ENCODE measurements at regions not wholly inside any gene's neighbourhood (a gene's known extent, or its start where the extent isn't known, plus 50 kb on each side); places are given as distances from the start of the nearest gene placed in this dataset.

GRCh38 chr4:1562771-1563170 is 121.3 kb downstream of the FAM53A start:
- Histone ChIP-seq H3K27ac (no peak overlapping the region), H3K4me1 (peaks cover 0 to 12% (median 7%) of the 10 kb centered on the region in 4 donors), H3K9me3 (no peaks in the 10 kb centered on the region), H3K36me3 (no peaks in the 10 kb centered on the region), H3K27me3 (peaks cover 0 to 98% (median 56%) of the 10 kb centered on the region in 3 donors), H3K4me3 (no peak overlapping the region)
- 60 to 88% (median 86%) methylated on average over 7 to 12 of the region's 12 CpGs for WGBS, 5 donors
- intact Hi-C loops (cut with DNase I; ENCODE audit: low total_unique reads), result no loop called here
- DNase-seq, result no peak
- TF ChIP-seq EP300 (IDR thresholded peaks at IDR 0.05), result no peak
- TF ChIP-seq POLR2AphosphoS5 (IDR thresholded peaks at IDR 0.05), result no peak
- TF ChIP-seq POLR2A (IDR thresholded peaks at IDR 0.05), result no peak
- no peak for TF ChIP-seq CTCF (IDR thresholded peaks at IDR 0.05)

- DNase-seq, result no peak
- TF ChIP-seq POLR2AphosphoS5 (IDR thresholded peaks at IDR 0.05) (no peak), CTCF (IDR thresholded peaks at IDR 0.05) (no peak), POLR2A (IDR thresholded peaks at IDR 0.05) (no peak), EP300 (IDR thresholded peaks at IDR 0.05) (no peak)
- intact Hi-C loops (cut with DNase I; ENCODE audit: low total_unique reads), result no loop called here
- WGBS, 5 donors, result 65 to 77% (median 75%) methylated on average over 13 to 19 of the region's 19 CpGs
- H3K9me3 ChIP-seq, result no peaks in the 10 kb centered on the region
- H3K36me3 ChIP-seq, result no peaks in the 10 kb centered on the region
- peaks cover 0 to 8% (median 4%) of the 10 kb centered on the region in 4 donors for H3K4me1 ChIP-seq
- H3K4me3 ChIP-seq, result no peak overlapping the region
- H3K27ac ChIP-seq, result no peak overlapping the region
- peaks cover 0 to 98% (median 56%) of the 10 kb centered on the region in 3 donors for H3K27me3 ChIP-seq
These were observed 121.7 kb downstream of the FAM53A start for GRCh38 chr4:1562371-1562770.

- Histone ChIP-seq H3K36me3 (no peaks in the 10 kb centered on the region), H3K4me1 (peaks cover 0 to 11% (median 5%) of the 10 kb centered on the region in 4 donors), H3K9me3 (no peaks in the 10 kb centered on the region), H3K27me3 (peaks cover 0 to 98% (median 61%) of the 10 kb centered on the region in 3 donors), H3K27ac (no peak overlapping the region), H3K4me3 (no peak overlapping the region)
- intact Hi-C loops (cut with DNase I; ENCODE audit: low total_unique reads), result no loop called here
- no peak for DNase-seq
- no peak for TF ChIP-seq POLR2AphosphoS5 (IDR thresholded peaks at IDR 0.05)
- TF ChIP-seq POLR2A (IDR thresholded peaks at IDR 0.05), result no peak
- TF ChIP-seq CTCF (IDR thresholded peaks at IDR 0.05), result no peak
- no peak for TF ChIP-seq EP300 (IDR thresholded peaks at IDR 0.05)
- WGBS, 5 donors, result 78 to 90% (median 86%) methylated on average over 21 to 26 of the region's 26 CpGs
These were observed 122.7 kb downstream of the FAM53A start for GRCh38 chr4:1561286-1561990.

GRCh38 chr4:1559896-1560650 is 124.0 kb downstream of the FAM53A start:
- intact Hi-C loops (cut with DNase I; ENCODE audit: low total_unique reads), result no loop called here

More at GRCh38 chr4:1559896-1560650, 124.0 kb downstream of the FAM53A start:
- Histone ChIP-seq H3K9me3 (no peaks in the 10 kb centered on the region), H3K4me3 (no peak overlapping the region), H3K36me3 (no peaks in the 10 kb centered on the region), H3K27me3 (peaks cover 0 to 98% (median 60%) of the 10 kb centered on the region in 3 donors), H3K27ac (no peak overlapping the region), H3K4me1 (peaks cover 0 to 8% (median 5%) of the 10 kb centered on the region in 4 donors)
- TF ChIP-seq POLR2AphosphoS5 (IDR thresholded peaks at IDR 0.05), result no peak
- no peak for TF ChIP-seq POLR2A (IDR thresholded peaks at IDR 0.05)
- no peak for TF ChIP-seq CTCF (IDR thresholded peaks at IDR 0.05)
- TF ChIP-seq EP300 (IDR thresholded peaks at IDR 0.05), result no peak
- DNase-seq, result no peak
- WGBS, 5 donors, result 85 to 91% (median 90%) methylated on average over 36 to 40 of the region's 40 CpGs

Data from stomach (tissue), 8 donors.